SW 1271 (cell line): ENCODE measurements at regions not wholly inside any gene's neighbourhood (a gene's known extent, or its start where the extent isn't known, plus 50 kb on each side); places are given as distances from the start of the nearest gene placed in this dataset.
A peak's percentile ranks its signal among the peaks of the same experiment; 100 is the strongest.
"Not testable (repeated sequence)": the region's sequence is repeated elsewhere in the genome, so short reads cannot be mapped to it uniquely, and the experiment has no call there.

ENCODE experiments used
- DNase-seq, 2 experiments: peaks; one replicate each; lab custom pipeline; 2025; lab: John Stamatoyannopoulos, UW

GRCh38 chr2:61774351-61774750 lies 79.5 kb downstream of the FAM161A start:
- DNase-seq: no peak

- DNase-seq: no peak
These were observed 81.7 kb downstream of the FAM161A start for GRCh38 chr2:61771904-61772845.

DNA sequence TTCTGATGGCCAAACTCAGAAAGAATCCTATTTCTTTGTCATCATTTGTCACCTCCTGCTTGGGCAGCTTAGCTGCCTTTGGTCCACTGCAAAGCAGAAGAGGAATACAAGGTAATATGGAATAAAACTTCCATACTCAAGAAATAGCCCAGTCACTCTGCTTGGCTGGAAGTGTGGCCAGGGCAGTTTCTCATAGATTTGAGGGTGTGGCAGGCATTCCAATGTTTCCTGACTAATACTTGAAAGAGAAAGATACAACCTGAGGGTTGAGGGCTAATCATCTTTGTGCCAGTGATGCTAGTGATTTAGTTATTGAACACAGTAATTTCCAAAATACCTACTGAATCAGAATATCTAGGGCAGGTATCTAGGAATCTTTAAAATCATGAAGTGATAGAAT lies 83.1 kb downstream of the FAM161A start:
- peak in 1 of 2 experiments; percentile 5 for DNase-seq

DNA sequence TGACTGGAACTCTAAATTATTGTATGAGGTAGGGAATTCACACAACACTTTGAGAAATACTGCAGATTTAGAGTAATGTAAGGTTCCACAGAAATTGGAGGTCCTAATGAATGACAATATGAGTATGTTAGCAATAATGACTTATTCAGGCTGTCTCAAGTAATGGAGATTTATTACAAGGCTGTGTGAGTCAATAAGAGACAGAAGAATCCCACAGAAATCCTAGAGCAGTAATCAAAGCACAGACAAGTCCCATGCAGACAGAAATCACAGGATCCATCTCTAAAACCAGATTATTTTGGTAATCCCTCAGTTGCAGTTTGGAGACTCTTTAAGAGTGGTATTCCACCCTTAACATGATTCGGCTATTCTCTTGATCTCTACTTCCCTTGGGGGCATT lies 83.6 kb downstream of the FAM161A start:
- DNase-seq: no peak

- DNase-seq: no peak
These were observed 84.7 kb downstream of the FAM161A start for GRCh38 chr2:61769093-61769675.

DNA sequence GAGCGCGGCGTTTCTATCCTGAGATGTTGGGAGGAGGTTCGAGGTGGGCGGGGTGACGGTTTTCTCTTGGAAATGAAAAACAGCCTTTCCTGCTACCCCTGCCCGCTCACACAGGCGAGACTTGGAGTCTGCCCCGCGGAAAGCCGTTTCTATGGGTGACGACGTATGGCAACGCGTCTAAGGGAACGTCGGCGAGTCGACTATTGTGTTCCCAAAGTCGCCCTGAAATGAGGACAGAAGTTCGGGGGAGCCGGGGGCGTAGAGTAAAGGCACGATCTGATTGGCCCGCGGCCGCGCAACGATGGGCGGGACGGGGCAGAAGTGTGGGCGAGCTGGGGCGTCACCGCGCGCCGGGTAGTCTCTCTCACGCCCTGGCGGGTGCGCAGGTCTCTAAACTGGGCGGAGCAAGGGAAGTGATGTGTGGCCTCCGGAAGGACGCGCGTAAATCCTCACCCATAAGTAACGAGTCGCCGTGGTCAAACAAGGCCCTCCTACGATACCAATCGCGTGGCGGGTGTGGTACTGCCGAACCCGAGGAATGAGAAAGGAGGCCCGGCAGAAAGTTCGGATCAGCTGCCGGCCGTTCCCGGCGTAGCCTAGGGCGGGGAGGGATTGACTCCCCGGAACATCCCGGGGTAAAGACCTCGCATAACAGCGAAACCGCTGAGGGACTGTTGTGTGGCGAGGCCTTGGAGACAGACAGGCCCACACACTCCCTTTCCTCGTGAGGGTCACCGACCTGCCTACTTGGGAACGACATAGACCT lies 89.6 kb downstream of the FAM161A start:
- DNase-seq: peak; percentile 94 to 99

- peak; percentile 87 to 94 for DNase-seq
These were observed 90.2 kb downstream of the FAM161A start for GRCh38 chr2:61763605-61764034.

DNA sequence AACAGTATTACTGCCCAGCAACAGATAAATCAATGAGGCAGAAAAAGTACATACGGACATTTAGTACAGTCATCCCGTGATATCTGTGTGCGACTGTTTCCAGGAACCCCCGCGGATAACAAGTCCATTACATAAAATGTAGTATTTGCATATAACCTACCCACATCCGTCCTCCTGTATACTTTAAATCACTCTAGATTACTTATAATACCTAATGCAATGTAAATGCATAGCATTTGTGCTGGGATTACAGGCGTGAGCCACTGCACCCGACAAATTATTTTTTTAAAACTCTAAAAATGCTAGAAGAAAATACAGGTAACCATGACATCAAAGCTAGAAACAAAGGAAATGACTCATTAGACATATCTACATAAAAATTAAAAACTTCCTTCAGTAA lies 91.6 kb downstream of the FAM161A start:
- peak in 1 of 2 experiments; percentile 45 for DNase-seq

DNA sequence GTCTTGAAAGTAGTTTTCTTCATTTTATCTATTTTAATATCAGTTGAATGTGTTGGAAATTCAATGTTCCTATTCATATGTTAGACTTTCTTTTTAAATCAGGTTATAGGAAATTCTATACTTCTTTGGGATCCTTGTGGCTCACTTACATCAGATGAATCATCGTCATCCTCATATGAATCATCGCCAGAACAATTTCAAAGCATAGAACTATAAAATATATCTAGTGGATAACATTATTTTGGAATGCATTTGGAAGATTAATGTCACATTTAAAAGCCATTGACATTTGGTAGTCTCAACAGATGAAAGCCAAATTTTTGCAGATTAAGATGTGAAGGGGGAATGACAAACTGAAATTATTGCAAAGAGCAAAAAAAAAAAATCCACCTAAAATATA lies 94.1 kb downstream of the FAM161A start:
- peak in 1 of 2 experiments; percentile 23 for DNase-seq

GRCh38 chr2:61759005-61759404 lies 94.9 kb downstream of the FAM161A start:
- DNase-seq: no peak

DNA sequence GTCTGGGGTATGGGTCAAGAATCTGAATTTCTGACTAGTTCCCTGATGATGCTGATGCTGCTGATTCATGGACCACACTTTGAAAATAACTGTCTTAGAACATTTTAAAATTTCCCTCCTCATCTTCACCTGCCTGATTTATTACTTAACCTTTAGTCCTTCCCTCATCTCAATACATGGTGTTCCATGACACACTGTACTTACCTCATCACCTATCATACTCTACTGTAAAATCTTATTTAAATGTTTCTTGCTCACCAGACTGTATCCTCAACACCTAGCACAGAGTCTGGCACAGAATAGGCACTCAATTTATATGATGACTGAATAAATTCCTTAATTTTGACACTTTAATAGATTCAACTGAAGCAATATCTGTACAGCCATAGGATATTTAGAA lies 95.7 kb downstream of the FAM161A start:
- no peak for DNase-seq

DNA sequence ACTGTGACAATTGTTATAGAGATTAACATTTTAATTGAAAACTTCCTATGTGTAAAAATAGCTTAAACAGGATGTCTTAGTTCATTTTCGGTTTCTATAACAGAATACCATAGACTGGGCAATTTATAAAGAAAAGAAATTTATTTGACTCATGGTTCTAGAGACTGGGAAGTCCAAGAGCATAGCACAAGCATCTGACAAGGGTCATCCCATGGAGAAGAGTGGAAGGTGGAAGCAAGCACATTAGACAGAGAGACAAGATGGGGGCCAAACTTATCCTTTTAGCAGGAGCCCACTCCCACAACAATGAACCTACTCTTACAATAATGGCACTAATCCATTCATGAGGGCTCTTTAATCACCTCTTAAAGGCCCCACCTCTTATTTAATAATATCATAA lies 100.3 kb downstream of the FAM161A start:
- no peak for DNase-seq

GRCh38 chr2:61750624-61751023 lies 103.2 kb downstream of the FAM161A start:
- no peak for DNase-seq

GRCh38 chr2:61742955-61743354 lies 110.9 kb downstream of the FAM161A start:
- no peak for DNase-seq

- DNase-seq: no peak
These were observed 116.0 kb downstream of the FAM161A start for GRCh38 chr2:61737841-61738240.

- no peak for DNase-seq
These were observed 116.9 kb downstream of the FAM161A start for GRCh38 chr2:61736953-61737352.

DNA sequence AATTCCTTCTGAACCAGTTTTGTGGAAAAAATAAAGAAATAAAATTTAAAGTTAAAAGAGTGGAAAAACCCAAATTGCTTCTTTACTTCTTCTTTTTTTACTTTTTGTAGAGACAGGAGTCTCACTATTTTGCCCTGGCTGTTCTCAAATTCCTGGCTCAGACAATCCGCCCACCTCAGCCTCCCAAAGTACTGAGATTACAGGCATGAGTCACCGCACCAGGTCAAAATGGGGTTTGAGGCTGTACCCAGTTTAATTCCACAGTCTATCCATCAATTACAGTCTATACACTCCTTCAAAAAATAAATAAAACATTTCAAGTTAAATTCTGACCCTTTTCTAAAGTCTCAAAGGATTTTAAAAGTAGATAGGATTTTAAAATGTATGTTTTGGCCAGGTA lies 120.3 kb downstream of the FAM161A start:
- no peak for DNase-seq

GRCh38 chr2:61732787-61733186 lies 121.1 kb downstream of the FAM161A start:
- no peak for DNase-seq

DNA sequence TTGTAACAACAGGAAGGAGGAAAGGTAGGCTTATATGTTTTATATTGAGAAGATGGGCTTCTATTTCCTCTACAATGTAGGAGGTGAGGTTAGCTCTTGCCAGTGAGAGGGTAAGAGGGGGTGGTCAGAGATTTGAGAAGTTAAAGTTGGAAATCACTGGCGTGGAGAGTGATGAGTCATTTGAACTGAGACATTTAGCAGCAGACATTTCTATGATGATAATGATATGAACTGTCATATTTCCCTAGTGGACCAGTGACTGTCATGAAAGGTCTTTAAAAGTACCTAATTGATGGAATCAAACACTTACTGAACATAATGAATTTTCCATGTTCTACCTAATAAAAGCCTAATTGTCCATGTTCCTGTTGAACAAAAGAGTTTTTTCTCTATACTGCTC lies 126.1 kb downstream of the FAM161A start:
- no peak for DNase-seq

DNA sequence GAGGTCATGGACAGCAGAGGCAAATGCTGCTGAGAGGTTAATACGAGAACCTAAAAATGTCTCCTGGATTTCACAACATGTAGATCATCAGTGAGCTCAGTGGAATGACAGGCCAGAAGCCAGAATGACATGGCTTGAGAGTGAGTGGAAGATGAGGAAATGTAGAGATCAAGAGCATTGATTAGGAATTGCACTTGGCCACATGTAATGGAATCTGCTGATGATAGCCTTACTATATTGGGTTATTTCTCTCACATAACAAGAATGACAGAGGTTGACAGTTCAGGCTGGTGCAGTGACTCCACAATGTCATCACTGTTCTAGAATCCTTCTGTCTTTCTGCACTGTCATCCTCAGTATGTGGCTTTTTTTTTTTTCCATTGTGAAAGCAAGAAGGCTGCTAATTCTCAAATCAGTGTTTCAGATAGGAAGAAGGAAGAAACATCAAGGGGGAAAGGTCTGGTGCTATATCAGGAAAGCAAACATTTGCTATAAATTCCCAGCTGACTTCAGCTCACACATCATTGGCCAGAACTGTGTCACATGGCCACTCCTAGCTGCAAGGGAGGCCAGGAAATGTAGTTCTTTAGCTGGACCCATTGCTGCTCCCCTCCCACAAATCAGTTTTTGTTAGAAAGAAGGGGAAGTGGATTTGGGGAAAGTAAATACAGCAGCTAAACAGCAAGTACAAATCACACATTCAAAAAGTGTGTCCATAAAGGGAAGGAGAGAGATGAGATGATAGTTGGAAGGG lies 127.2 kb downstream of the FAM161A start:
- DNase-seq: no peak

- not testable (repeated sequence) for DNase-seq
These were observed 130.5 kb downstream of the FAM161A start for GRCh38 chr2:61723364-61723763.

DNA sequence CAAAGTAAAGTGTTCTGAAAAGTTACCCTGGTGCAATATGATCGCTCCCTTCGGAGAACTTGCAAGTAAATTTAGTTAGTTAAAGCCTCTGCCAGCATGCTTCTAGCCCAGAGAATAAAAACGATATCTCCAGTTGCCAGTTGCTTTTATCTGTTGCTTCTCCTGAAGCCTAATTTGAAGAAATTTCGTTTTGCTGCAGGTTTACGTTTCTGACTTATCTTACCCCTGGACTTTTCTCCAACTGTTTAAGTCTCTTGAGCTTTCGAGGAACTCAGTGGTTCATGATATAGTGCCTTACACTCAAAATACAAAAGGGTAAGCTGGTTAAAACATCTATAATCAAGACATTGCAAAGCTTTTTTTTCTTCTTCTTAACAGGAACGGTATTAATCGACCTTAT lies 131.1 kb downstream of the FAM161A start:
- DNase-seq: no peak
